DND-41 (cell line): ENCODE measurements at regions not wholly inside any gene's neighbourhood (a gene's known extent, or its start where the extent isn't known, plus 50 kb on each side); places are given as distances from the start of the nearest gene placed in this dataset.

Experiments
- CTCF ChIP-seq: IDR thresholded peaks from 2 replicates; pipeline ENCODE4 v1.5.1; 2012; ENCODE audit warnings: borderline replicate concordance, low read length, moderate library complexity, mild to moderate bottlenecking; ENCODE audit not compliant: poor library complexity, severe bottlenecking; ENCODE audit errors: extremely low read depth
- EZH2 ChIP-seq: IDR thresholded peaks from 3 replicates; pipeline ENCODE4 v1.6.1; 2012; ENCODE audit warnings: borderline replicate concordance, low read depth, mild to moderate bottlenecking, moderate library complexity, low read length, inconsistent platforms; ENCODE audit not compliant: severe bottlenecking

- no peak for TF ChIP-seq EZH2
- peak; percentile 70 for TF ChIP-seq CTCF
These were observed 117.9 kb upstream of the LPCAT1 start for GRCh38 chr5:1641560-1642166.
